ENCODE measurements at regions not wholly inside any gene's neighbourhood (a gene's known extent, or its start where the extent isn't known, plus 50 kb on each side); places are given as distances from the start of the nearest gene placed in this dataset.
"Not testable (repeated sequence)": the region's sequence is repeated elsewhere in the genome, so short reads cannot be mapped to it uniquely, and the experiment has no call there.

DNA sequence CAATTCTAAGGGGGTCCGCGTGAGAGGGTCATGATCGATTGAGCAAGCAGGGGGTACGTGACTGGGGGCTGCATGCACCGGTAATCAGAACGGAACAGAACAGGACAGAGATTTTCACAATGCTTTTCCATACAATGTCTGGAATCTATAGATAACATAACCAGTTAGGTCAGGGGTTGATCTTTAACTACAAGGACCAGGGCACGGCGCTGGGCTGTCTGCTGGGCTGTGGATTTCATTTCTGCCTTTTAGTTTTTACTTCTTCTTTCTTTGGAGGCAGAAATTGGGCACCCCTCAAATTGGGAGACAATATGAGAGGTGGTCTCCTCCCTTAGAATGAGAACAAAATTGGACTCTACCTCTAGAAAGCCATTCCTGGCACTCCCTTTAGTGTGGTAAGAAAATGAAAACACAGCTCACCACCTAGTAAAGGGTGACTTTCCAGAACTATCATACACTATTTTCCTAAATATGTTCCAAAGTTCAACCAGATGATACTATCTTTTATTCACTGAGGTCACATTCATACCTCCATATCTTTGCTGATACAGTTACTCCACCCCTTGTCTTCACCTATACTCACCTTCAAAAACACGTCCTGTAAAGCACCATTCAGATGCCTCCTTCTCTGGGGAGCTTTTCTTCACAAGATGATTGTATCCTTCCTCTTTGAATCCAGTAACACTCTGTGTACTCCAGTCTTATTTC, 1058.3 kb upstream of the SLIT2 start:
- no peak overlapping the region for H3K4me3 ChIP-seq (ENCODE audit: low read depth, low read length)
- POLR2A ChIA-PET: no interaction called here
- CTCF ChIA-PET: interaction anchor here (1.4 kb wide), 1 partner anchor 30 kb away, joined by 3 read pairs; no protein-coding TSS in a partner anchor
- DNase-seq (ENCODE audit: low read depth, low spot score): no peak
- TF ChIP-seq, protein P1, sequence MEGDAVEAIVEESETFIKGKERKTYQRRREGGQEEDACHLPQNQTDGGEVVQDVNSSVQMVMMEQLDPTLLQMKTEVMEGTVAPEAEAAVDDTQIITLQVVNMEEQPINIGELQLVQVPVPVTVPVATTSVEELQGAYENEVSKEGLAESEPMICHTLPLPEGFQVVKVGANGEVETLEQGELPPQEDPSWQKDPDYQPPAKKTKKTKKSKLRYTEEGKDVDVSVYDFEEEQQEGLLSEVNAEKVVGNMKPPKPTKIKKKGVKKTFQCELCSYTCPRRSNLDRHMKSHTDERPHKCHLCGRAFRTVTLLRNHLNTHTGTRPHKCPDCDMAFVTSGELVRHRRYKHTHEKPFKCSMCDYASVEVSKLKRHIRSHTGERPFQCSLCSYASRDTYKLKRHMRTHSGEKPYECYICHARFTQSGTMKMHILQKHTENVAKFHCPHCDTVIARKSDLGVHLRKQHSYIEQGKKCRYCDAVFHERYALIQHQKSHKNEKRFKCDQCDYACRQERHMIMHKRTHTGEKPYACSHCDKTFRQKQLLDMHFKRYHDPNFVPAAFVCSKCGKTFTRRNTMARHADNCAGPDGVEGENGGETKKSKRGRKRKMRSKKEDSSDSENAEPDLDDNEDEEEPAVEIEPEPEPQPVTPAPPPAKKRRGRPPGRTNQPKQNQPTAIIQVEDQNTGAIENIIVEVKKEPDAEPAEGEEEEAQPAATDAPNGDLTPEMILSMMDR (IDR thresholded peaks at IDR 0.05; ENCODE audit: insufficient read depth, low read length, missing control alignments): no peak

DNA sequence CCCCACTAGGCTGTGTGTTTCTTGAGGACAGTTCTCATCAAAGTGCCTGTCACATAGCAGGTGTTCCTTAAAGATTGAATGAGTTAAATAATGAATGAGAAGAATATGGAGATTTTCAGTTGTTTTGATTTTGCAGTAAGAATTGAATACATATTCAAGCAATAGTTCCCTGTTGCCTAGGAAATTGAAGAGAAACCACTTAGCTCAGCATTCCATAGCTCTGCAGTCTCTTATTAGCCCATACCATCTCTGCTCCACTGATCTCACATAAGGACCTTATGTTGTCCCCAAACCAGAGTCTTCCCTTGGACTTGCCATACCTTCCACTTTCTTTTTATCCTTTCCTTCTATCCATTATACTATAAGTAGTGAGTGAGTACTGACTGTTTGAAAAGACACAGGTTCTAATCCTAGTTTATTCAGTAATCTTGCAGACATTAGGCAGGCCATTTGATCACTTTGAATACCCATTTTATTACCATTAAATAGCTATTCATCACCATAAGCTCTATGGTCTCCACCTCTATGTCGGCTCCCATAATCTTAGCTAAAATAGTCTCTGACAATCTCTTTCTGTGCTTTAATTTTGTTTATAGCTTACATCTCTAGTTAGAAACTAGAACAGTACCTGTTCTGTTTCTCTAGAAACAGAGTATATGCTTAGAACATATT, 1059.6 kb upstream of the SLIT2 start:
- CTCF ChIA-PET: no interaction called here

DNA sequence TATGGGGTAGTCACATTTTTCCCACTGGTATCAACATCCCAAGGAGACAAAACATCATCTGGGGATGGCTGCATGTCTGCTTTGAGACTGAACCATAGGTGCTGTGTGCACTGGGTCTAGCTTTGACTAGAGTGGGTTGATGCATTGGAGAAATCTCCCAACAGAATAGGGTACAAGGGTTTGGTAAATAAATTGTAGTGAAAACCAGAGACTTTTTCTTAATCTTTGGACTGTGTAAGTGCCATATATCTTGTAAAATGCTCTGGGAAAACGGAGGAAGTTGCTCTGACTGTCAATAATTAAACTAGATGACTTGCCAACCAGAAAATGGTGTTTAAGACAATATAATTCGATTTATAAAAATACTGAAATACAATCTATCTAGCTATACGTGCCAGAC, 1064.0 kb upstream of the SLIT2 start:
- POLR2A ChIA-PET: no interaction called here
- TF ChIP-seq, protein P1 (IDR thresholded peaks at IDR 0.05; ENCODE audit: insufficient read depth, low read length, missing control alignments): no peak

More for the DNA sequence above, 1059.6 kb upstream of the SLIT2 start:
- POLR2A ChIA-PET: no interaction called here
- no peak for DNase-seq (ENCODE audit: low read depth, low spot score)
- TF ChIP-seq, protein P1 (IDR thresholded peaks at IDR 0.05; ENCODE audit: insufficient read depth, low read length, missing control alignments): no peak
- no peak overlapping the region for H3K4me3 ChIP-seq (ENCODE audit: low read depth, low read length)

DNA sequence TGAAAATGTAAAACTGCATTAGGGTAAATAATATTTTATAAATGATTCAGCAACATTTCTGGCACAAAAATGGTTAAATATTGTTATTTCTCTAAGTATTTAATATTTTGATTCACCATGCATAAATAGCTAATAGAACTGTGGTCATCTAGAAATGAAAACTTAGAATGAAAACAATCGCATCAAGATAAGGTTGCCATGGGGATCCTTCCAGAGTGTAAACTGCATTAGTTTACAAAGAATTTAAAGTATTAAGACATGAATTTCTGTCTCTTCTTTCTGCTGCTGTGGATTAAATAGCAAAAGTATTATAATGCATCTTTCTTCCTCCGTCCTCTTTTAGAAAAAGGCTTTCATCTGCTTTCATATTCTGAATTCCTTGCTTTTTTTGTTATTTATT, 1064.6 kb upstream of the SLIT2 start:
- H3K4me3 ChIP-seq (ENCODE audit: low read depth, low read length): no peak overlapping the region
- ChIA-PET POLR2A (no interaction called here), CTCF (no interaction called here)
- no peak for DNase-seq (ENCODE audit: low read depth, low spot score)
- TF ChIP-seq, protein P1 (IDR thresholded peaks at IDR 0.05; ENCODE audit: insufficient read depth, low read length, missing control alignments): no peak

More for the DNA sequence above, 1064.0 kb upstream of the SLIT2 start:
- no peak overlapping the region for H3K4me3 ChIP-seq (ENCODE audit: low read depth, low read length)
- DNase-seq (ENCODE audit: low read depth, low spot score): no peak
- CTCF ChIA-PET: no interaction called here

DNA sequence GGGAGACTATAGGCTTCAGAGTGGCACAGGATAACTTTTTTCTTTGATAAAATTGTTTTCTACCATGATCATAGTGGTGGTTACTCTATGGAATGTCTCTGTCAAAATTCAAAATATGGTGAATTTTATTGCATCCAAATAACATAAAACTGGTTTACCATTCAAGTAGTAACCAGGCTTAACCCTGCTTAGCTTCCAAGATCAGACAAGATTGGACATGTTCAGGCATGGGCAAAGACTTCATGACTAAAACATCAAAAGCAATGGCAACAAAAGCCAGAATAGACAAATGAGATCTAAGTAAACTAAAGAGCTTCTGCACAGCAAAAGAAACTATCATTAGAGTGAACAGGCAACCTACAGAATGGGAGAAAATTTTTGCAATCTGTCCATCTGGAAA, 1070.1 kb upstream of the SLIT2 start:
- DNase-seq (ENCODE audit: low read depth, low spot score); CTCF ChIA-PET; POLR2A ChIA-PET; H3K4me3 ChIP-seq (ENCODE audit: low read depth, low read length): not testable (repeated sequence)

DNA sequence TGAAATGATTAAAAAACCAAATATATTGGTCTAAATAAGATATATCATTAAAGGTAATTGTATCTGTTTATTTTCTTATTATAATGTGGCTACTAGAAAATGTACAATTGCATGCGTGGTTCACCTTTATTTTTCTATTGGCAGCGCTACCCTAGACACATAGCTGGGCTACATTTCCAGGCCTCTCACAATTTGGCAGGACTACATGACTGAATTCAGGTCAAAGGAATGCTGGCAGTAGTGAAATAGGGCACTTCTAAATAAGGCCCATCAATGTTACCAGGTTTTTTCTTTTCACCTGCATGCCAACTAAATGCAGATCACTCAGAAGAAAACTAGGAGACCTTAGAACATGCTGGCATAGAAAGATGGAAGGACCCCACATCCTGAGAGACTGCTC, 1072.9 kb upstream of the SLIT2 start:
- POLR2A ChIA-PET: no interaction called here
- CTCF ChIA-PET: no interaction called here
- TF ChIP-seq, protein P1 (IDR thresholded peaks at IDR 0.05; ENCODE audit: insufficient read depth, low read length, missing control alignments): no peak
- DNase-seq (ENCODE audit: low read depth, low spot score): no peak
- no peak overlapping the region for H3K4me3 ChIP-seq (ENCODE audit: low read depth, low read length)

DNA sequence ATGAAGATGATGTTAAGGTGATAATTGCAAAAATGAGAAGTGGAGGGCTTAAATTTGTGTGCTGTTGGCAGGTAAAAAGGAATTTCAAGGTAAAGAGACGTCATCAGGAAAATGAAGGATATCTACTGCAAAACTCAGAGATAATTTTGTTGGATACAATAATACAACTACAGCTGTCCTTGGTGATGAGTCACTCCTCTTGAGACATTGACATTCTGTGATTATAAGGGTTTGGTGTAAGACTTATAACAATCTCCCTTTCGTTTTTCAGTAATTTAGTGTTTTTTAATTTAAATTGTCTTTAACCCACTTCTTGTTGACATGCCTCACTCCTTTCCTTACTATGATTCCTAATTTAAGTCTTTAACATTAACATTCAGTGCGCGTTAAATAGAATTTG, 1074.1 kb upstream of the SLIT2 start:
- DNase-seq (ENCODE audit: low read depth, low spot score): no peak
- ChIA-PET POLR2A (no interaction called here), CTCF (no interaction called here)
- TF ChIP-seq, protein P1 (IDR thresholded peaks at IDR 0.05; ENCODE audit: insufficient read depth, low read length, missing control alignments): no peak
- H3K4me3 ChIP-seq (ENCODE audit: low read depth, low read length): no peak overlapping the region

Measured in AG04449 (cell line).